ENCODE measurements at regions not wholly inside any gene's neighbourhood (a gene's known extent, or its start where the extent isn't known, plus 50 kb on each side); places are given as distances from the start of the nearest gene placed in this dataset.

DNA sequence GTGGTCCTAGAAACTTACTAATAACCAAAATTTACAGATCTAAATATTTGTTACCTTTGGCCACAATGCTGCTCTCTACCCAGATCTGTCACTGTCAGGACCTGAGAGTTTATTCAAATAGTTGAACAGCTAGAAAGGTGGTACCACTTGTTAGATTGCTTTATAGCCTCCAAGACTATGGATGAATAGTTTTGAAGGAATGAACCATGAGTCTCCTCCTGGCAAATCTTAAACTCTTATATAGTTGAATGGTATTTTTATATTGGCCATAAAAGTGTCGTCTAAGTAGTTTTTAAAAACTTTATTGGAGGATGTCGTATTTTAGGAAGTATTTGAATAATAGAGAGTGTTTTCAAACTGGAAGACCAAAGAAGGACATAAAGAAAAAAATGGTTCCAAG is 178.7 kb downstream of the AHR start:
- no peak for DNase-seq (ENCODE audit: low spot score)
- FAIRE-seq, result no peak

DNA sequence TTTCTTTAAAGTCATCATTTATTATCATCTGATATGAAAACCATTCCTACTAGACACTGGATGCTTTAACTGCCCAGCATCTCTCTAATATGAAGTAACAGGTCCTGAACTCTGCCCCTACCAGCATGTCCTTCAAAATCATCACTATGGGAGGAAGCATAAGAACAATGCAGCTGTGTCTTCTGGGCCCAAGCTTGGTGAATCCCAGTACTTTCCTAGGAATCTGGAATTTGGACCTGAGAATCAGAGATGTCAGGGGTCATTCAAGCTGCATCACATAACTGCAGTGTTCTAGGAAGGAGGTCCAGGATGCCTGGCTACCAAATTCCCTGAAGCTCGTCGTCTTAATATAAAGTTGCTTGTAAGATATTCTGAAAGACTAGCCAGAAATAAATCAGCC is 182.7 kb downstream of the AHR start:
- no peak for FAIRE-seq
- no peak for DNase-seq (ENCODE audit: low spot score)

DNA sequence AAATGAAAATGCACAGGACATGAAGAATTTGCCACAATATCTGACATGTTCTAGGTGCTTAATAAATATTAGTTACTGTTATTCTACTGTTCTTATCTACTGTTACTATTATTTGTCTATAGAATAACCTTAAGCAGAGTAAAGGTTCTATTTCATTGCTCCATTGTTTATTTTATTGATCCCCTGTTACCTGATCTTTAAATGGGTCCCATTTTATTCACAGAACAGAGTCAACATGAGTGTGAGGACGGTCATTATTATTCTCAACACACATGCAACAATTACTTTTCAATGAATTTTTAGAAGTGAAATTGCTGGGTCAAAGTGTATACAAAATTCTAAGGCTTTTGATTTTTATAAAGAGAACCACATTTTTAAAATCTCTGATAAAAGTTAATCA is 186.9 kb downstream of the AHR start:
- FAIRE-seq (no peak), DNase-seq (ENCODE audit: low spot score) (no peak)

DNA sequence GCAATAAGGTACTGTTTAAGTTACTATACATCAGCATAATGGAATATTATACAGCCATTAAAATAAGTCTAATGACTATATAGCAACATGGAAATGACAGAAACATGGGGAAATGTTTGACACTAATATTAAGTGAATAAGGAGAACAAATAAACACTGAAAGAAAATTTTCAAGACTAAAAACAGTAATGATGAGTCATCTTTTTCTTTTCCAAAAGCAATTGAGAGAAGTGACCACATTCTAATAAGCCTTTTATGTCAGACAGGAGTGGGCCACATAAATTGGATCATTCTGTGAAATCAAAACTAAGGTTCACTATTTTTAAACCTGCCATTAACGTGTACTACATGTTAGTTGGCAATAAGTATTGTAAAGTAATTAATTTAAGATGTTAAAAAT is 187.5 kb downstream of the AHR start:
- DNase-seq (ENCODE audit: low spot score) (no peak), FAIRE-seq (no peak)

DNA sequence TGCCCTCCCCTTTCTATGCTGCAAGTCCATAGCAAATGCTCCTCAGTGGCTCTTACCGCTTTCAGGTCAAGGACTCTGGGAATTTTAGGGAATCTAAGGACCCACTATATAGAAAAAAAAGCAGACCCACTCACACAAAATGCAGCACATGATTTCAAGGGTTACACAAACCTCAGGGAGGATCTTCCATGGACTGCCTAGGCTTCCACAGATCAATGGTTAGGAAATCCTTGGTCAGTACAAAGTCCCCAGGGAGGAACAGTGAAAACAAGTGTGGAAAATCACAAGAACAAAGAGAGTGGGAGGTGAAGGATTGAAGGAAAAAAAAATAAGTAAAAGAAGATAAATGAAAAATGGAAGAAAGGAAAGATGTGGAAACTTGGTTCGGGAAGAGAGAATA is 188.4 kb downstream of the AHR start:
- FAIRE-seq (no peak), DNase-seq (ENCODE audit: low spot score) (no peak)

DNA sequence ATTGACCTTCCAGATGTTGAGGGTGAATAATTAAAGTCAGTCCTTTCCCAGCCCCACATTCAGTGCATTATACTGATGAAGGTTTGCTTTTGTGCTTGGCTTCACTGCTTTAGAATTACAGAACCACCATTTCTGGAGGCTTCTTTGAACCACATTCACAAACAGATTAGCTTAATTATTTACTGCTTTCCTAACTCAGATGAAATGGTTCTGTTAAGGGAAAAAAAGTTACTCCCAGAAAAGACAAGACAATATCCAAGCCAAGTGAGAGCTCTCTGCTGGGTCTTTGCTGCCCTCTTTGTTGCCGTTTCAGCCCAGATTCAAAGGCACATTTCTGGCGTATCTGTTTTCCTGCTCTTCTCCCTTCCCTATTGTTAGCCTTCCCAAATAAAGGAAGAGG is 188.9 kb downstream of the AHR start:
- FAIRE-seq (no peak), DNase-seq (ENCODE audit: low spot score) (no peak)

DNA sequence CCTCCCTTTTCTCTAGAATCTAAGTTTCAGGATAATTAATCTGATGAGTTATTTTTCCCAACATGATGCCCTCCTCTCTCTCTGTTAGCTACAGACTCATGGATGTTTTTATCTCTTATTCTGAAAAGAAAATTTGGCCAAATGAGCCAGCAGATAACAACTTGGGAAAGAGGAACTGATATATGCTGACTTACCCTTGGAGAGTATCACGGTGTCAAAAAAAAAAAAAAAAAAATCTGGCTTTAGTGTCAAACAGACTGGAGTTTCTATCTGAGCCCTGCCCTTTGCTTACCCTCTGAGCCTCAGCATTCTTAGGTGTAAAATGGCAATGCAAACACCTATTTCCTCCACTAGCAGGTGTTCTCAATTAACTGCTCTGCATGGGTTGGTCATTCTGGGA is 190.4 kb downstream of the AHR start:
- DNase-seq (ENCODE audit: low spot score), result no peak
- FAIRE-seq, result no peak

DNA sequence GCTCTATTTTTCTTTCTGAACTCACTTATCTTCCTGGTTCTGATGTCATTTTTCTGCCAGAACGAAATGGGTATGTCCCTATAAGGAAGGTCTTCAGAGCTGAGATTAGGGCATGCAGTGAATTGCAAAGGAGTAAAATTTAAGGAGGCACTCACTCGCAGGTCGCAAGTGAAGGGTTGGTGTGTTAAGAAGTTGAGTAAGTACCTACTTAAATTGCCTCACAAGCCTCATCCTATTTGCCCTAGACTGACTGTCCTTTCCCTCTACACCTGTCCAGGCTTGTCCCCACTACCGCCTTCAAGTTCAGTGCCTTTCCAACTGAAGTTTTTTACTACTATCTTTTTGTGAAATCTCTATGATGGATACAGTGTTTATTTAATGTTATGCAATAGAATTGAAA is 191.5 kb downstream of the AHR start:
- FAIRE-seq (no peak), DNase-seq (ENCODE audit: low spot score) (no peak)

DNA sequence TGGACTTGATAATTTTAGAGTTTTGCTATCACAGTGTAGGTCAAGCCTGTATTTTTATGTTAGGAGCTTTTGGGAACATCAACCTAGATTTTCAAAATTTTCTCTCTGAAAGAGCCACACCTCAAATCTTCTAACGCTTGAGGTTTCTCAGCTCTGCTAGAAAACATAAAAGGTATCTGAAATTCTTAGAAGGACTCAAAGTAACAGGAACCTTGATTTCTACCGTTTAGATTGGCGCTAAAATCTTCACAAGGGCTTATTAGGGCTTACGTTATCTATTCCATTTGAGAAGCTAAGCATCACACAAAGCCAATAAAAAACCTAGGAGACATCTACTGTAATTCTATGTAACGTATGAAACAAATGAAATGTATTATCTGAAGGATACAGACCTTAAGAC is 192.4 kb downstream of the AHR start:
- DNase-seq (ENCODE audit: low spot score) (no peak), FAIRE-seq (no peak)

DNA sequence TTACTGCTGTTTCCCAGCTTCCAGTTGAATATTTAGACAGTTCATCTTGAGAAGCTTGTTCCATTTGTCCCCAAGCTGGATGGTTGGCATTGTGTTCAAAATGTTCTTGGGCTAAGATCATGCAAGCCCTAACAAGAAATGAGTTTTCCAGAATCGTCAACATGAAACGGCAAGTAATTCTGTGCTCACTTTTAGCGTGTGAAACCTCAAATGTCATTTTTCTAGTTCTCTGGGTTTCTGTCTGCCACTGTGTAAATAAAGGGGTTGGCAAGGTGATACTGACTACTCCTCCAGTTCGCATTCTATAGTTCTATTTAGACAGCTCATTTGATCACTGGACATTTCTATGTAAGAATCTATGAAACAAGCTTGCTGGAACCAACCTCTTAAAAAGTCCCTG is 194.0 kb downstream of the AHR start:
- FAIRE-seq (no peak), DNase-seq (ENCODE audit: low spot score) (no peak)

DNA sequence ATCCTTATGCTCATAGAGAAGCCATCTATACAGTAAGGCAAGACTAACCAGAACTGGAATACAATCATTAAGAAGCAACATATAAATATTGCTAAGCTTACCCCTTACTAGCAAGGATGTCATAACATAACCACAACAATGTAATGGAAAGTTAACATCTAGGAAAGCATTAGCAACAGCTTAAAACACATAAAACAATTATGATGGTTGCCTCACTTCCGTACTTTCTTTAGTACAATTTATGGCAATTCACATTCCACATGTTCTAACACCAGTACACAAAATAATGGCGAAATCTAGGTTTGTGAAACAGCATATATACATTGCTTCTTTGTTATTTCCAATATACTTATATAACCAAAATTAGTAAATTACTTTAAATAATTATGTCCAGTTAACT is 195.0 kb downstream of the AHR start:
- DNase-seq (ENCODE audit: low spot score), result no peak
- FAIRE-seq, result no peak

DNA sequence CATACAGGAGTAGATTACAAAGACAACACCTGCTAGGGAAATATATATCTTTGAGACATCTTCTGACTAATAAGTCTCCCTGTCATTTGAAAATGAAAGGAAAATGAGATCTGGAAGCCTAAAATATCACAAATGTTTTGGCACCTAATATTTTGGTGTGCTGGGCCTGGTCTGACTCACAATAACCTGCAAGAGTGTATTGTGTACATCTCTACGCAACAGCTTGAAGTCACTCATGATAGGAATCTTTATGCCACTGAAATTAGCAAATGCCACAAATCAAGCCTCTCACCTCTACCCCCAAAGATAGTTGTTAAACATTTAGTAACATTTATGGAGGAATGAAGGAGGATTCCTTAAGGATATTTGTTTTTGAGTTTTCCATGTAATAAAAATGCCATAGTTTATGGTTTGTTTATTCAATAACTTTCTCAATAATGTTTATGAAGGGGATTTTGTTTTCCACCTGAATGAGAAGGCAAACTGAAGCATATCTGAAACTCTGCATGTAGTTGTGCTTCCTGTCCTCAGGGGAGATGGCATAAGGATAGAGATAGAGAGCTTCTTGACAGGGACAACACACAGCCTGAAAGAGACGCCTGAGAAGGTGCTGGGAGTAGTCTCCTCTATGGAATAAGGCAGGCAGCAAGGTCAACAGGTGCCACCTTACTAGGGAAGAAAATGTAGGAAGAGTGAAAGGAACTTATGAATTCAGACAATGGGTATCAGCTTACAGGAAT is 197.4 kb downstream of the AHR start:
- DNase-seq (ENCODE audit: low spot score) (no peak), FAIRE-seq (no peak)

DNA sequence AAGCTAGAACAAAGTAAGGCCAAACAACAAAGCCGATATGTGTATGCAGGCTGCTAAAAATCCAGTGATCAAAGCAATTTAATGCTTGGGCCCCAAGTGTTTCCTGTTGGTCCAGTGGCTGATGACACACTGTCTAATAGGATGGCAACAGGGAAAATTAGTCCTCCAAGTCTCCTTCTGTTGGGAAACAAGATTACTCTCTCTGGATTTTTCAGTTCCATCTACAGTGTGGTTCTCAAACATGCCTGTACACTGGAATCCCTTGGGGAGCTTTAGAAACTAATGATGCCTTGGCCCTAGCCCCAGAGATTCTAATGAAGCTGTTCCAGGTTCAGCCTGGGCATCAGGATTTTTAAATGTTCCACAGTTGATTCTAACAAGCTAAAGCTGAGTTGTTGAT is 198.7 kb downstream of the AHR start:
- FAIRE-seq (no peak), DNase-seq (ENCODE audit: low spot score) (no peak)

DNA sequence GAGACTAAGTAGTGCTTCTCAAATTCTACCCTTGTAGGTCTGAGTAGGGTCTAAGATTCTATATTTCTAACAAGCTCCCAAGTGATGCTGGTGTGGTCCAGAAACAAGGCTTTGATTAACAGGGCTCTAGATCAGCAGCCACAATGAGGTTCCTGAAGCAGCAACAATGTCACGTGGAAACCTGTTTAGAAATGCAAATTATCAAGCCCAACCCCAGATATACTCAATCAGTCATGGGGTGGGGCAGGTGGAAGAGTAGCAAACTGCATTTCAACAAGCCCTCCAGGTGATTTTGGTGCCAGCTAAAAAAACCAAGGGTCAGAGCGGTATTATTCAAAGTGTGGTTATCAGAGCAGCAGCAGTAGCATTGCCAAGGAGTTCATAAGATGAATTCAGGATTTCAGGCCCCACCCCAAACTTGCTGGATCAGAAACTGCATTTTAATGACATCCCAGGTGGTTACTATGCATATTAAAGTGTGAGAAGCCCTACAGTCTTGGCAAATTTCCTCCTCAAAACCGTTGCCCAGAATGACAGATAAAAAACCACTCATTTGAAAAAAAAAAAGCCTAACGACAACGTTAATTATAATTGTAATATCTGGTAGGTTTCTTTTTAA is 199.2 kb downstream of the AHR start:
- no peak for FAIRE-seq
- no peak for DNase-seq (ENCODE audit: low spot score)

DNA sequence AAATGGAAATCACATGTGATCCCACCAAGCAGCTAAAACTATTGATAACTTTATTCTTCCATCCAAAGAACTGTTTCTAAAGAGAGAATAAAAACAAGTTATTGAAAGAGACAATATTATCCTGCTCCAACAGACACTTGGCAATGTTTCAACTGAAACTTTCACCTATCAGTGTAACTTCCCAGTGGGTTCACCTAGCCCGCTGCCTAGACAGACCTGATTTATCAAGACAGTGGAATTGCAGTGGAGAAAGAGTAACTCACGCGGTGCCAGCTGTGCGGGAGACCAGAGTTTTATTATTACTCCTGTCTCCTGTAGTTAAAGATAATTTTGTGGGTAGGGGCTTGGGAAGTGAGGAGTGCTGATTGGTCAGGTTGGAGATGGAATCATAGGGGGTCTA is 199.8 kb downstream of the AHR start:
- FAIRE-seq (no peak), DNase-seq (ENCODE audit: low spot score) (no peak)

DNA sequence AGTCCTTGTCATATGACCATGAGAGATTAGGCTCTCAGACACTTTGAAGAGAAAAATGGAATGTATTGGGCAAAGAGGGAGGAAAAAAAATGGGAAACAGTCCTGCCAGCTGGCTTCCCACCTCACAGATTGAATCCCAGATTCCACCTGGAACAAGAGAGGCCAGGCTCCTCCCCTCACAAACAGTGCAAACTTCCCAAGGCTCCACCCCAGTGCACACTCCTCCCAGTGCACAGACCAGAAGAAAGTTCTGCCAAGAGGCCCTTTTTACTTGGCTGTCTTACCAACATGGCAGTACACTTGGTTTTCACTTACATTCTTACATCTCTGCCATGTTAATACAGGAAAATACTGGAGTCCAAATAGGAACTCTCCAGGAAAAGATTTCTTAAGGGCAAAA is 202.3 kb downstream of the AHR start:
- DNase-seq (ENCODE audit: low spot score) (no peak), FAIRE-seq (no peak)

DNA sequence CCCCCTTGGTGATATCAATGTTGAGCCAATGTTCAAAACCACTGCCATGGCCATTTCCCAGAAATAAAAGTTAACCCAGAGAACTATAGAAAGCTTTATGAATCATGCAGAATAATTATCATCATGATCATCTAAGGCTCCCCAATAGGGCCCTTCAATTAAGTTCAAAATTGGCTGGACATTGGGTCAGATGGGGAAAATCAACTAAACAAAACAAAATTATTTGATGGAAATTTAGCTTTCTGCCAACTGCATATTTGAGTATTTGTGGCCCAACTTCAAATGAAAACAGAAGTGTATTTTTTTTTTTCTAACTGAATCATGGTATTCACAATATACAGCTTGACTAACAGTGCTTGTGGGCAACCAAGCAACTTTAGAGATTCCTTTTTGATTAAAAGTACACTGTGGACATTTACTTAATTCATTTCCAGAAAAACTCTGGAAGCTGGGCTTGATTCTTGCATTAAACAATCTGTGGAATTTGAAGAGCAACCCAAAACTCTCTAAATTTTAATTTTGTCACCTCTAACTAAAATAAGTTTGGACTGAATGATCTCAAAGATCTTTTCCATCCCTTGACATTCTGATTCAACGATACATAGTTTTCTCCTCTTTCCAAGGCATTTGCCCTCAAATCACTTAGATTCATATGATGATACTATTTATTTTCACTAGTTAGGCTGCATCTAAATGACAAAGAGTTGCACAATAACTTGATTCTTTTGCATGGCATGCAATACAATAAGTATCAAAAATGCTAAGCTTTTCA is 203.2 kb downstream of the AHR start:
- FAIRE-seq (no peak), DNase-seq (ENCODE audit: low spot score) (no peak)

DNA sequence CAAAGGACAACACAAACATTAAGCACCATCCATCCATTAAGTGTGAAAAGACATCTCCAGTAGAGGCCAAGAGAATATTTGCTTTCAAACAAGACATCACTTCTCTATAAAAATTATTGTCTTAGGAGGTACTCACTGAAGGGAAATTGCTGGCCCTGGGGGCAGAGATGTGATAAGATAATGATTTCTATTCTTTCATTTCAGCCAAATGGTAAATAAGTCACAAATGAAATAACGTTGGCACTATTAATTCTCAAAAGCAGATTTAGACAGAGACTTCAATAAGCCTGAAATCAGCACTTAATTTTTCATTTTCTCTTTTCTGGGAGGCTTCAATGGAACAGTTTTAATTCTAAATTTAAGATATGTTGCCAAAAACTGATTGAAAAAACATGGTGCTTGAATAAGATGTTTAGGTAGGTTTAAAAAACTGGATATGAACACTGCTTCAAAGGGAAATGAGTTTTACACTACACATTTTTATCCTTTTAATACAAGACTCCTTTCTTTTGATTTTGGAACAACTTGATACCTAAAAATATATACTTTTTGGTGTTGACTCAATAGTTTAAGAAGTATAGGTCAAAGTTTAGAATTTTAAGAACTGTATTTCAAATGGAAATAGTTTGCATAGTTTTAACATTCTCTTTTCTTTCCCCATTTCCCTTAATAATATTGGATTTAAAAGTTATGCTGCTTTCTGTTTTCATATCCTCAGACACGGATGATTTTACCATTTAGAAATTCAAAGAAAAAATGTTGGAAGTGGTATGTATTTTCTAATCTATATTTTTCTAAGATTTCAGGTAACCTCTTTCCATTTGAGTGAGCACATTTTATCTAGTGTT is 204.0 kb downstream of the AHR start:
- DNase-seq (ENCODE audit: low spot score) (no peak), FAIRE-seq (peak; percentile 35)

DNA sequence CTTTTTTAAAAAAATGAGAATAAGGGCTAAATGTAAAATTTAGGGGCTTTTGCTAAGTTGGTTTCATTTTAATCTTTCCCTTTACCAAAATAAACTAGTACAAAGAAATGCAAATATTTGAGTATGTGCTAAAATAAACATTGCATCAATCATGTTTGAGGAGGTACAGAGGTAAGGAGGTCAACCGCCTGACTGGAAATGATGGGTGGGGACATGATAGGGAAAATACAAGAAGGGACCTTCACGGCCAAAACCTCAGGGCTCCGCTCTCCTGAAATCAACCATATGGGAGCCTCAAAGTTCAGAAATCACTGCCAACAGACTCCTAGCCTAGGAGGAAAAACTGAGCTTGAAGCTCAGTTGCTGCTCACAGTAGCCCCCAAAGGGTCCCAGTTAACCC is 207.6 kb downstream of the AHR start:
- FAIRE-seq (no peak), DNase-seq (ENCODE audit: low spot score) (no peak)

DNA sequence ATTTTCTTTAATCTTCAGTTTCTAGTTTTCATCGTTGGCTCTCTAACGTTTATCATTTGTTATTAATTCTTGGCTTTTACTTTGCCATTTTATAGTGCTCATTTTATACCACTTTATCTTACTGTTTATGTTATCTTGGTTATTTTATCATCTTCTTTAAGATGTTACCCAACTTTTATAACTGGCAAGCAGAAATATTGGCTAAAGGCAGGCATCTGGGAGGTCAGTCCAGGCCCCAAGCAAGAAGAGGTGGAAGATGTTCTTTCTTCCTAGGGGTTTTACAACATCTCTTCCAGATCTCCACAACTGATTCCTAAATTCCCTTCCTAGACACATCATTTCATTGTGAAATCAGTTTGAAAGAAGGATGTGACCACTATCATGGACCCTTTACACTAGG is 208.1 kb downstream of the AHR start:
- no peak for DNase-seq (ENCODE audit: low spot score)
- no peak for FAIRE-seq

DNA sequence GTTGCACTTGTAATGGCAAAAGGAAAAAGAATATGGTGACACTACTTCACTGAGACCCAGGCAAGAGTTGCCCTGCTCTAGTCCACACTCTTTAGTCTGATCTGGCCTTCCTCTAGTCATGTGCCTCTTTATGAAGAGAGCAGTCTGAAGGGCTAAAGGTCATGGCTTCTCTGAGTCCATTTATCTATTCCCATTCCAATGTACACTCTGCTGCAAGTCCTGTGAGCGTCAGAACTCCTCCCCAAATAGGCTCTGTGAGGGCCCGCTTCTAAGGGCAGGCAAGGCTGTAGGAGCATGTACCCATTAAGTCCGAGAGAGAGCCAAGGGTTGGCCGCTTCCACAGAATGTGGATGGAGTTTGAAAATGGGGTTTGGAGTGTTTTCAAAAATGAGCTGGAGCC is 209.3 kb downstream of the AHR start:
- no peak for FAIRE-seq

DNA sequence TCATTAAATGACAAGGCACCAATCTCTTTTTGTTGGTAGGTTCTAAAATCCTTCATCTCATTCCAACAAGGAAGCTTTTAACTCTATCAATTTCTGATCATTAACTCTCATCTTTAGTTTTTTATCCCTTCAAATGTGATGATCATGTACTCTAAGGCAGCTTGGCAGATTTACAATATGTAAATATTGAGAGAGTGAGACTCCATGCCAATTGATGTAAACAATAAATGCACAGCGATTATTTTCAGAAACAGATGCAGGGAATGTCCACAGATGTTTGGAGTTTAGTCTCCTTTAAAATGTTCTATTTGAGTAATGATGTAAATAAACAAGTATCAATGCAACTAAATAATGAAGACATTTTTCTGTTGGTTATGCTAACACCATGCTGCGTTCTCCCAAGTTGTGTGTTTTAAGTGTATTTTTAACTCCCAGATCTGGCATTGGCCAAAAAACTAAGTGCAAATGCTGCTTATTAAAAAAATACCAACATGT is 213.8 kb downstream of the AHR start:
- FAIRE-seq (no peak), DNase-seq (ENCODE audit: low spot score) (no peak)

More for the DNA sequence above, 209.3 kb downstream of the AHR start:
- no peak for DNase-seq (ENCODE audit: low spot score)

All from RCC 7860 (cell line).